ENCODE measurements at regions not wholly inside any gene's neighbourhood (a gene's known extent, or its start where the extent isn't known, plus 50 kb on each side); places are given as distances from the start of the nearest gene placed in this dataset.

DNA sequence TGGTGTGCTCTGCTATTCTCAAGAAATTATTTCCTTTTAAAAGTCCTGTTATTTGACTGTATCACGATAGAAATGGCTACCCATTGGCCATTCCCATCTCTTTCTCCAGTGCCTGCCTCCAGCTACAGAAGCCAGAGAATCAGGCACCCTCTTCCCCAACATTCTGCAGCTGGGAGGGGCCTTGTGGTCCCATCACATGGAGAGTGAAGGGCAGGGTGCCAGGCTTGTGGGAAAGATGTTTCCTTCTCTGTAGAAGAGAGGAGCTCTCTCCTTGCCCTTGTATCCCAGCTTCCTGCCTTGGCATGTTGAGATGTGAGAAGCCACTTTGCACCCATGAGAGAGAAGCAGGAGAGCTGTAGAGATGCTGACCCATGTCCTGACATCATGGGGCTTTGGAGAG lies 465.0 kb downstream of the MTRR start:
- Histone ChIP-seq H3K4me1 (ENCODE audit: control insufficient read depth in 1 of 2, insufficient read depth in 2 of 2, low read length in 2 of 2) (no peaks in the 10 kb centered on the region), H2AFZ (ENCODE audit: low read depth, low read length, poor library complexity, severe bottlenecking) (no peak overlapping the region), H3K27me3 (ENCODE audit: insufficient read depth, low read length) (no peaks in the 10 kb centered on the region), H3K9ac (ENCODE audit: low read length) (no peak overlapping the region), H4K20me1 (ENCODE audit: insufficient read depth) (no peaks in the 10 kb centered on the region), H3K36me3 (ENCODE audit: control insufficient read depth in 1 of 2, insufficient read depth in 2 of 2, low read length in 2 of 2) (no peaks in the 10 kb centered on the region), H3K79me2 (ENCODE audit: insufficient read depth, low read length) (no peaks in the 10 kb centered on the region), H3K9me3 (ENCODE audit: control insufficient read depth in 1 of 2, insufficient read depth in 1 of 2, low read depth in 1 of 2, low read length in 2 of 2) (peaks cover 3 to 7% of the 10 kb centered on the region in 2 experiments; a peak in 2 of 4 replicates), H3K9me2 (ENCODE audit: insufficient read depth) (no peaks in the 10 kb centered on the region), H3K27ac (ENCODE audit: low read depth, low read length) (no peak overlapping the region), H3K4me3 (replicated peaks in 1 of 2; ENCODE audit: low read depth in 1 of 2, low read length in 2 of 2) (no peak overlapping the region), H3K4me2 (ENCODE audit: low read length) (no peak overlapping the region)
- CTCF ChIA-PET = no interaction called here
- TF ChIP-seq, protein P1, sequence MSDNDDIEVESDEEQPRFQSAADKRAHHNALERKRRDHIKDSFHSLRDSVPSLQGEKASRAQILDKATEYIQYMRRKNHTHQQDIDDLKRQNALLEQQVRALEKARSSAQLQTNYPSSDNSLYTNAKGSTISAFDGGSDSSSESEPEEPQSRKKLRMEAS (IDR thresholded peaks at IDR 0.05) = no peak
- TF ChIP-seq EGR1 (IDR thresholded peaks at IDR 0.05; ENCODE audit: low read depth) (no peak), REST (IDR thresholded peaks at IDR 0.05; ENCODE audit: low read depth) (no peak), JUND (IDR thresholded peaks at IDR 0.05) (no peak), SIN3A (IDR thresholded peaks at IDR 0.05; ENCODE audit: low read depth) (no peak), CEBPB (IDR thresholded peaks at IDR 0.05; ENCODE audit: low read depth) (no peak)
- POLR2A ChIA-PET = no interaction called here
- BruUV-seq (replicated peaks) = no TSS peak
- ATAC-seq (no peak), DNase-seq (ENCODE audit: low read depth, low spot score) (no peak)
- RAD21 ChIA-PET (ENCODE audit: low non-redundant PET in 1 of 2, low total read pairs in 2 of 2, uncharacterized antibody in 2 of 2, unreplicated experiment in 2 of 2) = no interaction called here
- intact Hi-C loops (cut with micrococcal nuclease) = no loop called here

- ChIA-PET CTCF (no interaction called here), POLR2A (no interaction called here), RAD21 (ENCODE audit: low non-redundant PET in 1 of 2, low total read pairs in 2 of 2, uncharacterized antibody in 2 of 2, unreplicated experiment in 2 of 2) (no interaction called here)
- DNase-seq (ENCODE audit: low read depth, low spot score) (no peak), ATAC-seq (no peak)
- Histone ChIP-seq H3K4me3 (replicated peaks in 1 of 2; ENCODE audit: low read depth in 1 of 2, low read length in 2 of 2) (no peak overlapping the region), H3K4me1 (ENCODE audit: control insufficient read depth in 1 of 2, insufficient read depth in 2 of 2, low read length in 2 of 2) (no peaks in the 10 kb centered on the region), H2AFZ (ENCODE audit: low read depth, low read length, poor library complexity, severe bottlenecking) (no peak overlapping the region), H3K27me3 (ENCODE audit: insufficient read depth, low read length) (no peaks in the 10 kb centered on the region), H3K27ac (ENCODE audit: low read depth, low read length) (no peak overlapping the region), H3K4me2 (ENCODE audit: low read length) (no peak overlapping the region), H3K9ac (ENCODE audit: low read length) (no peak overlapping the region), H3K9me2 (ENCODE audit: insufficient read depth) (no peaks in the 10 kb centered on the region), H4K20me1 (ENCODE audit: insufficient read depth) (no peaks in the 10 kb centered on the region), H3K36me3 (ENCODE audit: control insufficient read depth in 1 of 2, insufficient read depth in 2 of 2, low read length in 2 of 2) (no peaks in the 10 kb centered on the region), H3K9me3 (ENCODE audit: control insufficient read depth in 1 of 2, insufficient read depth in 1 of 2, low read depth in 1 of 2, low read length in 2 of 2) (peaks cover 6 to 15% of the 10 kb centered on the region in 2 experiments; a peak in 2 of 4 replicates), H3K79me2 (ENCODE audit: insufficient read depth, low read length) (no peaks in the 10 kb centered on the region)
- intact Hi-C loops (cut with micrococcal nuclease) = no loop called here
- TF ChIP-seq ZFX (IDR thresholded peaks at IDR 0.05) (no peak), FOSL1 (IDR thresholded peaks at IDR 0.05; ENCODE audit: low read depth) (no peak), SP1 (IDR thresholded peaks at IDR 0.05; ENCODE audit: low read depth) (no peak), EZH2phosphoT487 (IDR thresholded peaks at IDR 0.05; ENCODE audit: borderline replicate concordance) (no peak), POLR2AphosphoS5 (IDR thresholded peaks at IDR 0.05; ENCODE audit: low read depth, low read length) (no peak), RAD21 (IDR thresholded peaks at IDR 0.05; ENCODE audit: low read depth) (no peak), ZNF274 (IDR thresholded peaks at IDR 0.05; ENCODE audit: low read depth, low read length) (no peak), ELF1 (IDR thresholded peaks at IDR 0.05; ENCODE audit: borderline replicate concordance, low read depth) (no peak), SIN3A (IDR thresholded peaks at IDR 0.05; ENCODE audit: low read depth) (no peak), YY1 (IDR thresholded peaks at IDR 0.05; ENCODE audit: extremely low read depth, insufficient replicate concordance, low read depth, low read length) (no peak), CTCF (IDR thresholded peaks at IDR 0.05 in 2 of 3, conservative IDR thresholded peaks at IDR 0.05 in 1 of 3; ENCODE audit: borderline replicate concordance in 1 of 3, insufficient read depth in 1 of 3, low read depth in 2 of 3, low read length in 2 of 3) (no peak)
- no TSS peak for BruUV-seq (replicated peaks)
Observed at GRCh38 chr5:8340261-8340660, 471.3 kb downstream of the MTRR start.
